ENCODE measurements at regions not wholly inside any gene's neighbourhood (a gene's known extent, or its start where the extent isn't known, plus 50 kb on each side); places are given as distances from the start of the nearest gene placed in this dataset.
A peak's percentile ranks its signal among the peaks of the same experiment; 100 is the strongest.

- DNase-seq (ENCODE audit: extremely low read depth, low read depth): no peak
- no peak overlapping the region for H3K4me3 ChIP-seq (replicated peaks; ENCODE audit: low read depth, low read length)
- TF ChIP-seq CTCF (IDR thresholded peaks at IDR 0.05; ENCODE audit: low read depth, low read length, missing control alignments): no peak
Observed at GRCh38 chr16:66254751-66255150, 111.7 kb upstream of the CDH5 start.

- no peak overlapping the region for H3K4me3 ChIP-seq (replicated peaks; ENCODE audit: low read depth, low read length)
- TF ChIP-seq CTCF (IDR thresholded peaks at IDR 0.05; ENCODE audit: low read depth, low read length, missing control alignments): no peak
- no peak for DNase-seq (ENCODE audit: extremely low read depth, low read depth)
Observed at GRCh38 chr16:66254106-66254505, 112.4 kb upstream of the CDH5 start.

GRCh38 chr16:66251476-66252160 is 114.9 kb upstream of the CDH5 start:
- no peak for TF ChIP-seq CTCF (IDR thresholded peaks at IDR 0.05; ENCODE audit: low read depth, low read length, missing control alignments)
- peak overlapping the region; percentile 3; the same call in 1 of the 2 replicates for H3K4me3 ChIP-seq (replicated peaks; ENCODE audit: low read depth, low read length)
- no peak for DNase-seq (ENCODE audit: extremely low read depth, low read depth)

- peak overlapping the region; percentile 3; the same call in 1 of the 2 replicates for H3K4me3 ChIP-seq (replicated peaks; ENCODE audit: low read depth, low read length)
- no peak for TF ChIP-seq CTCF (IDR thresholded peaks at IDR 0.05; ENCODE audit: low read depth, low read length, missing control alignments)
- DNase-seq (ENCODE audit: extremely low read depth, low read depth): peak; percentile 81
Observed at GRCh38 chr16:66250686-66251431, 115.6 kb upstream of the CDH5 start.

GRCh38 chr16:66247516-66248481 is 118.7 kb upstream of the CDH5 start:
- DNase-seq (ENCODE audit: extremely low read depth, low read depth): no peak
- TF ChIP-seq CTCF (IDR thresholded peaks at IDR 0.05; ENCODE audit: low read depth, low read length, missing control alignments): no peak
- no peak overlapping the region for H3K4me3 ChIP-seq (replicated peaks; ENCODE audit: low read depth, low read length)

- no peak for TF ChIP-seq CTCF (IDR thresholded peaks at IDR 0.05; ENCODE audit: low read depth, low read length, missing control alignments)
- no peak overlapping the region for H3K4me3 ChIP-seq (replicated peaks; ENCODE audit: low read depth, low read length)
- no peak for DNase-seq (ENCODE audit: extremely low read depth, low read depth)
Observed at GRCh38 chr16:66245868-66246267, 120.6 kb upstream of the CDH5 start.
